ENCODE measurements at regions not wholly inside any gene's neighbourhood (a gene's known extent, or its start where the extent isn't known, plus 50 kb on each side); places are given as distances from the start of the nearest gene placed in this dataset.

DNA sequence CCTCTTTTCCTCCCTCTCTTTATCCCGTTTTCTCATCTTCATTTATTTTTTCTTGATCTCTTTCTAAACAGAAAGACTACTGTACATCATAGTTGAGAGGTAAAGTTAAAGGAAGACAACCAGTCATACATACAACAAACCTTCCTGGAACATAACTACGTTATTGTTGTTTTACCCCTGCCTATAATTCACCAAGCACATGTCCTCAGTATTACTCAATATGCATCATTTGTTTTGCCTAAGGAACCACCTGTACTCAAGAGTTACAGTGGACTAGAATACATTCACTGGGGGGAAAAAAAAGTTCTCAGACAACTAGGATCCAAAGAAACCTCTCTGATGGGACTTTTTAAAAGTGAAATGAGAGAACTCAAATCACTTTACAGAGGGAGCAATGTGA, 344.7 kb upstream of the RBMS3 start:
- no peaks in the 10 kb centered on the region for H3K9me3 ChIP-seq (ENCODE audit: low read depth, low read length)
- H3K4me1 ChIP-seq (ENCODE audit: insufficient read depth, low read length) = peaks cover 11% of the 10 kb centered on the region
- H3K27me3 ChIP-seq (ENCODE audit: insufficient read depth, low read length) = no peaks in the 10 kb centered on the region
- H3K4me3 ChIP-seq (ENCODE audit: low read length) = no peak overlapping the region

DNA sequence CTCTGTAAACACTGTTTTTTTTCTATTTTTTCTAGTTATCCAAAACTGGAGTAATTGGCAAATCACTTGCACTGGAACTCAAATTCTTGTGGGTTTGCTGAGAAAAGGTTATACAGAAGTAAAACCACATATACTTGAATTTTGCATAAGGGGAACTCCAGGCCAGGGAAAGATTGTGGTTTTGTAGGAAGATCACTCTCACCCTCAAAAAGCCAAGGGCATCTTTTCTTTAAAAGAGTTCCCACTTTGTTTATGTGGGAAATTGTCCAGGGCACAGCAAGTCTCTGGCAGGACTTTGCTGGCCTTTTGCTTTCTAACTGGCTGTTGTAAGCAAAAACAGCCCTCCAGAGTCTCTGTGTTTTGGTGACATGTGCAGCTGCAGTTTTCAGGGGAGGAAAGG, 340.3 kb upstream of the RBMS3 start:
- no peaks in the 10 kb centered on the region for H3K9me3 ChIP-seq (ENCODE audit: low read depth, low read length)
- H3K4me1 ChIP-seq (ENCODE audit: insufficient read depth, low read length) = peaks cover 15% of the 10 kb centered on the region
- no peaks in the 10 kb centered on the region for H3K27me3 ChIP-seq (ENCODE audit: insufficient read depth, low read length)
- no peak overlapping the region for H3K4me3 ChIP-seq (ENCODE audit: low read length)

DNA sequence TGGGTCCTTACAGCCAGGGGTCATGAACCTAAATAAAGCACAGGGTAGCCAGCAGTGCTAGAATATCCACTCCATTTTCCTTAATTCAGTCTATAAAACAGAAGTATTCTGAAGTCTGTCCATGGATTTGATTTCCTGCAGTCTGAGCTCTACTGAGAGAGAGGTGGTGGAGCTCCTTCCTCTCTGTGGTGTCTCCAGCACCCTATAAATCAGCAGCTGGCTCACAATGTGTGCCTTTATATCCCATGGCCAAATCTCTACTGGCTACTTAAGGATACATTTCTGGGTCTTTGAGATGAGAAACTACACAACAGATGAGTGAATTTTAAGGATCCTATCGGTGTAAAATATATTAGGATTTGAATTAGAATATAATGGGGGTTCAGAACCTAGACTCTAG, 339.9 kb upstream of the RBMS3 start:
- Histone ChIP-seq H3K4me3 (ENCODE audit: low read length) (no peak overlapping the region), H3K4me1 (ENCODE audit: insufficient read depth, low read length) (peaks cover 15% of the 10 kb centered on the region), H3K27me3 (ENCODE audit: insufficient read depth, low read length) (no peaks in the 10 kb centered on the region), H3K9me3 (ENCODE audit: low read depth, low read length) (no peaks in the 10 kb centered on the region)

DNA sequence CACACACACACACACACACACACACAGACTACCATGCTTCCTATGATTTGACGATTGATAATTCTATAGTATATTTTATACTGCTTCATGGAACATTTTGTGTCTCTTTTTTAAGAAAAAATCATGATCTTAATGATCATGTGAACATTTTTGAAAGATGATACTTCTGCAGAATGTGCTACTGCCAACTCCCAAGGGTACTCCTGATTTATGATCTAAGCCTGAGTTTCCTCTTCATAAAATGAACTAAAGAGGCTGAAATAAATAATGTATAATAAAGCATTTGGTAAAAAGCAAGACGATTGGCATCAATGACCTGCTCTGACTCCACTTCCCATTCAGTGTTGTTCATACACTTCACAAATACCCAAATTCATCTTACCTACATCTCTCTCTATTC, 333.8 kb upstream of the RBMS3 start:
- H3K9me3 ChIP-seq (ENCODE audit: low read depth, low read length) = no peaks in the 10 kb centered on the region
- H3K4me3 ChIP-seq (ENCODE audit: low read length) = no peak overlapping the region
- no peaks in the 10 kb centered on the region for H3K4me1 ChIP-seq (ENCODE audit: insufficient read depth, low read length)
- no peaks in the 10 kb centered on the region for H3K27me3 ChIP-seq (ENCODE audit: insufficient read depth, low read length)

DNA sequence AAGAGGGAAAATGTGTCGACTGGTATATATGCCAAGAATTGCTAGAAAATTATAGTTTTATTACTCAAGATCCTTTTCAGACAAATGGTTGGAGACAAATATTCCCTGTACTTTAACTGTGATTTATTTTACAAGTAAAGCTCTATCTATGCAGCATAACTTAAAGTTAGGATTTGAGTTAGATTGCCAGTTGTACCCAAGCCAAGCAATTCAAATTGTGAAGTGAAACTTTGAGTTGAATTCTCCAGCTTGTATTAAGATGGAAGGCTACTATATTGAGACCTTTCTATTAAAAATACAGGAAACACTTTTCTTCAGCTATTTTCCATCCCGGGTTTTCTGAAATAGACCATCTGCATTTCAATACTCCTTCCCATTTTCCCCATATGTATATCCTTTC, 333.1 kb upstream of the RBMS3 start:
- no peak overlapping the region for H3K4me3 ChIP-seq (ENCODE audit: low read length)
- H3K9me3 ChIP-seq (ENCODE audit: low read depth, low read length) = no peaks in the 10 kb centered on the region
- no peaks in the 10 kb centered on the region for H3K27me3 ChIP-seq (ENCODE audit: insufficient read depth, low read length)
- peaks cover 3% of the 10 kb centered on the region for H3K4me1 ChIP-seq (ENCODE audit: insufficient read depth, low read length)

DNA sequence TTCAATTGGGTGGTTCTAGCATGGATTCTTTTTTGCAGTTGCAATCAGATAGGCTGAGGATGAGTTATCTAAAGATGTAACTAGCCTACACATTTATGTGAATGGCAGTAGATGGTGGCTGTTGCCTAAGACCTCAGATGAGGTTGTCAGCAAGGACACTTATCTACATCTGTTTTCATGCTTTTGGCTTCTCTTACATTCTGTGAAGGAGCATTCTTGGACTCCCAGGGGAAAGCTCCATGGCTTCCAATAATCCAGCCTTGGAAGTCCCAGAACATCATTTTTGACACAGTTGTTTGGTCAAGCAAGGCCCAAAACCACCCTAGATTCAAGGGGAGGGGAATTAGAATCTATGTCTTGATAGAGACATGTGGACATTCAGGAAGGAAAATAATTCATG, 332.2 kb upstream of the RBMS3 start:
- Histone ChIP-seq H3K27me3 (ENCODE audit: insufficient read depth, low read length) (no peaks in the 10 kb centered on the region), H3K4me1 (ENCODE audit: insufficient read depth, low read length) (peaks cover 5% of the 10 kb centered on the region), H3K4me3 (ENCODE audit: low read length) (no peak overlapping the region), H3K9me3 (ENCODE audit: low read depth, low read length) (no peaks in the 10 kb centered on the region)

DNA sequence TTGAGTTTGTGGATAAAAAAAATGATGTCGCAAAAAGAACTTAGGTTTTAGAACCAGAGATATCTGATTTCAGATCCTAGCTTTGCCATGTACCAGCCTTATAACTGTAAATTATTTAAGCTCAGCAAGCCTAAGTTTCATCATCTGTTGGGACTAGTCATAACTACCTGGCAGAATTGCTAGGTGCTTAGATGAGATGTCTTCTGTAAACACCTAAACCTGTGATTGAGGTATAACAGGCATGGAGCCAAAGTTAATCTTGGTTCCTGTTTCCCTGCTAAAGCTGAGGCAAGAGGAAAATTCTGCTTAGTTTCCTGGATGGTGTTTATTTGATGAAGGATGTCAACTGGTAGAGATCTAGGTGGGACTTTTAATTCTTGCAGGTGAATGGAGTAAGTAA, 331.3 kb upstream of the RBMS3 start:
- H3K27me3 ChIP-seq (ENCODE audit: insufficient read depth, low read length) = no peaks in the 10 kb centered on the region
- H3K4me1 ChIP-seq (ENCODE audit: insufficient read depth, low read length) = peaks cover 5% of the 10 kb centered on the region
- H3K9me3 ChIP-seq (ENCODE audit: low read depth, low read length) = no peaks in the 10 kb centered on the region
- no peak overlapping the region for H3K4me3 ChIP-seq (ENCODE audit: low read length)

DNA sequence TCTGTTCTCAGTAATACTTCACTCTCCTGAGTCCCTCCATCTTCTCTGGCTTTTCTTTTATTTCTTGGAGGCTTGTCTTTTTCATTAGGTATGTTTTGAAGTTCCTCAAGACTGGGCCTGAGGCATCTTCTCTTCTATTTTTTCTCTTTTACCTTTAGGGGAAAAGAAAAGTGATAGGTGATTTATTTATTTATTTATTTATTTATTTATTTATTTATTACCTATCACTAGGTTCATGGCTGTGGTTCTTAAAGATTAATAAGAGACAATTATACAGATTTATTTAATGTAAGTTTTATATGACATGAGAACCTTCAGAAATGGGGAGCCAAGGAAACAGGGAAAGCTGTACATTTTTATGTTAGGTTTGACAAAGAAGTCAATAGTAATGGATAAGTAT, 330.3 kb upstream of the RBMS3 start:
- Histone ChIP-seq H3K4me3 (ENCODE audit: low read length) (no peak overlapping the region), H3K27me3 (ENCODE audit: insufficient read depth, low read length) (no peaks in the 10 kb centered on the region), H3K4me1 (ENCODE audit: insufficient read depth, low read length) (peaks cover 5% of the 10 kb centered on the region), H3K9me3 (ENCODE audit: low read depth, low read length) (peaks cover 4% of the 10 kb centered on the region)

DNA sequence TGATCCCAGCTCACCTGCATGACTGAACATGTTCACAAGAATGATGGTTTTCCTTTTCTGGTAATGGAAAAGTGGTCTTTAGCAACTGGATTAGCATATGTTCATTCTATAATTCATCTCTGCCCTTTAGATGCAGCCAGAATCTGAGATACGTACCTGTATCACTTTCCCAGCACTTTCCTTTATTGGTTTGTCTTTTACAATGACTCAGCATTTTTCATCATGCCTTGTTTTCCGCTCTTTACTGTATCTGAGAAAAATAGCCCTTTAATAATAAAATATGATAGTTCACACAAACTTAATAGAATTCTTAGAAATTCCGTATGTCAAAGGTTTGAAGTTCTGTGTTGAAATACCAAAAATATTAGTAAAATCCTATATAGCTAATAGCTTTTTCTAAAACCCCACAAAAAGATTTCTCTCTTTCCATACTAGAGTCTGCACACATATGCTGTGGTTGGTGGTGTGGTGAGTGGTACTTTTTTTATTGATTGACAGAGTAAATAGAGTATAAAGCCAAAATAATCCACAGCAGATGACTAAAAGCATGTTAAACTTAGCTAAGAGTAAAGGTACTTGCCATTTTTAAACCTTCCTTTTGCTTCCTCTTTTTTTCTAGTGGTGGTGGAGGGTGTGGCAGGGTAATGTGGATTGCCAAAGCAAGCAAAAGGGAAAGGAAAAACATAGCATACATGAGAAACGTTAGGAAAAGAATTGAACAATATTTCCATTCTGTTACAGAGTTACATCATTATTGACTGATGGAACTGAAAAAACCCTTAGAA, 328.9 kb upstream of the RBMS3 start:
- Histone ChIP-seq H3K4me3 (ENCODE audit: low read length) (no peak overlapping the region), H3K27me3 (ENCODE audit: insufficient read depth, low read length) (no peaks in the 10 kb centered on the region), H3K4me1 (ENCODE audit: insufficient read depth, low read length) (peaks cover 5% of the 10 kb centered on the region), H3K9me3 (ENCODE audit: low read depth, low read length) (peaks cover 4% of the 10 kb centered on the region)

DNA sequence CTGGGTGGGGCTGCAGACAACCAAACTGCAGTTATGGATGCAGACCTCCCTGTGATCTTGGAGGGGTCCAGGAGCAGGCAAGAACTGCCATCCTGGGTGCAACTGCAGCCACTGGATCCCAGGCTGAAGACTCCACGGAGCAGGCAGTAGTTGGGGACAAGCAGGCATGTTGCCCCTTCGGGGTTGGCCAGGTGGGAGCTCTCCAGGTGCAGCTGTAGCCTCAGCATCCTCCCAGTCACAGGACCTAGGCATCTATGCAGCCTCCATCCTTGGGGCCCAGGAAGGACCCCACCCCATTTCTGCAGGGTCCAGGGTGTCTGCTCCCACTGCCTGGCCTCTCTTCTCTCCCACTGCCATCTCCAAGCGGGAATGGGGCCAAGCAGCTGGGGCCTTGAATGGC, 322.2 kb upstream of the RBMS3 start:
- no peak overlapping the region for H3K4me3 ChIP-seq (ENCODE audit: low read length)
- H3K9me3 ChIP-seq (ENCODE audit: low read depth, low read length) = peaks cover 4% of the 10 kb centered on the region
- no peaks in the 10 kb centered on the region for H3K4me1 ChIP-seq (ENCODE audit: insufficient read depth, low read length)
- no peaks in the 10 kb centered on the region for H3K27me3 ChIP-seq (ENCODE audit: insufficient read depth, low read length)

DNA sequence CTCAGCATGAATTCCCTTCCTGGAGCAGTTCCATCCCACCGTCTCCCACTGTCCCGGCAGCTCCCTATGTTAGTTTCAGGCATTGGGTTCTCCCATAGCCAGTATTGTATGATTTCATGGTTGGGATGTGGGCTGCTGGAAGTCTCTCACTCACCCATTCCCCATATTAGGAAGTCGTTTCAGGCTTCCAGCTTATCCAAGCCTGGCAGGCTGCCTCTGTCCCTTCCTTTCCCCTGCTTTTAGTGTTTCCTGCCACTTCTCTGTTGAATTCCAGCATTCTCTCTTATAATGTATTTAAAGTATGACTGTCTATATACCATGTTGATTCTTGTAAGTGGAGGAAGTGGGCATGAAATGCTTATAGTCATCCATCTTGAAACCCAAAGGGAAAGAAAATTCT, 309.7 kb upstream of the RBMS3 start:
- no peak overlapping the region for H3K4me3 ChIP-seq (ENCODE audit: low read length)
- no peaks in the 10 kb centered on the region for H3K4me1 ChIP-seq (ENCODE audit: insufficient read depth, low read length)
- peaks cover 25% of the 10 kb centered on the region for H3K9me3 ChIP-seq (ENCODE audit: low read depth, low read length)
- no peaks in the 10 kb centered on the region for H3K27me3 ChIP-seq (ENCODE audit: insufficient read depth, low read length)

DNA sequence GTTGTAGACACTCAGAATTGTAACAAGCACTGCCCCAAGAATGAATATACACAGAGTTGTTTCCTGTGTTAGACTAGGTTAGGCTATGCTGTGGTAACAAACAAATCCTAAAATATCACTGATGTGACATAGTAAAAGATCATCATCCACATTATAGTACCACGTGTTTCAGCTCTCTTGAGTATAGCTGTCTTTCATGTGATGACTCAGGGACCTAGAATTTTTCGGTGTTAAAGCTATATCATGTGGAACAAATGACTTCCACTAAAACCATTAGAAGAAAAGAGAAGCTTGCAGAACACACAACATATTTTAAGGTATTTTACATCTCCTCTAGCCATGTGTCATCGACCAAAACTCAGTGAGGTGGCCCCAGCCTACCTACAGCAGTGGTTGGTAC, 307.9 kb upstream of the RBMS3 start:
- peaks cover 17% of the 10 kb centered on the region for H3K9me3 ChIP-seq (ENCODE audit: low read depth, low read length)
- H3K27me3 ChIP-seq (ENCODE audit: insufficient read depth, low read length) = no peaks in the 10 kb centered on the region
- no peaks in the 10 kb centered on the region for H3K4me1 ChIP-seq (ENCODE audit: insufficient read depth, low read length)
- H3K4me3 ChIP-seq (ENCODE audit: low read length) = no peak overlapping the region

DNA sequence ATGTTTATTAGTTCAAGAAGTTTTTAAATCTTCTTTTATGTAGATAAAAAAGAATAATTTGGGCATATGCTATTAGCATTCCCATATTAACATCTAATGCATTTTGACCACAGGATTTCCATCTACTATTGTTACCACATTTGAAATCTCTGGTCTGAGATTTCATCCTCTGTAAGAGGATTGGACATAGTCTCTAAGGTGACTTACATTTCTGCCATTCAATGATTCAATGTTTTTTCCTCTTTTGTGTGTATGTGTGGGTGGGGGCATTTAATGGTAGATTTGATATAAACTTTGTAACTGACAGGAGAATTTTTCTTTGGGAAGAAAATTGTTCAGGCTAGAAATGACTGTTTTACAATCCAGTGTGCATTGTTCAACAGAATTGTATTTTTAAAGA, 307.3 kb upstream of the RBMS3 start:
- Histone ChIP-seq H3K9me3 (ENCODE audit: low read depth, low read length) (peaks cover 12% of the 10 kb centered on the region), H3K4me3 (ENCODE audit: low read length) (no peak overlapping the region), H3K27me3 (ENCODE audit: insufficient read depth, low read length) (no peaks in the 10 kb centered on the region), H3K4me1 (ENCODE audit: insufficient read depth, low read length) (no peaks in the 10 kb centered on the region)

DNA sequence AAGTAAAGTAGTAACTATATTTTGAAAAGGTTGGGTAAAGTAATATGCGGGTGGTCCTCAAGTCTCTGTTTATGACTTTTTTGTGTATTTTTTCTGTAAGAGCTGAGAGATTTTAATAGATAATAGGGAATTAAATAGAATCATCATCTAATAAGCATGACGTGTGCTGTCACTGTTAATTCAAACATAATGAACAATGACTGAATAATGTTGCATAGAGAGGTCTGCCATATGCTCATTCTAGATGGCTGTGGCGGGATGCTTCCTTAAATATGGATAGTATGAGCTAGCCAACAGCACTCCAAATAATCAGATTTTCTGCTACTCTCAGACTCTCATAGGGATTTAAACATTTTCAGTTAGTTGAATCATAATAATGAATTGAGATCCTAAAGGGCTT, 302.8 kb upstream of the RBMS3 start:
- no peak overlapping the region for H3K4me3 ChIP-seq (ENCODE audit: low read length)
- no peaks in the 10 kb centered on the region for H3K27me3 ChIP-seq (ENCODE audit: insufficient read depth, low read length)
- no peaks in the 10 kb centered on the region for H3K4me1 ChIP-seq (ENCODE audit: insufficient read depth, low read length)
- no peaks in the 10 kb centered on the region for H3K9me3 ChIP-seq (ENCODE audit: low read depth, low read length)

DNA sequence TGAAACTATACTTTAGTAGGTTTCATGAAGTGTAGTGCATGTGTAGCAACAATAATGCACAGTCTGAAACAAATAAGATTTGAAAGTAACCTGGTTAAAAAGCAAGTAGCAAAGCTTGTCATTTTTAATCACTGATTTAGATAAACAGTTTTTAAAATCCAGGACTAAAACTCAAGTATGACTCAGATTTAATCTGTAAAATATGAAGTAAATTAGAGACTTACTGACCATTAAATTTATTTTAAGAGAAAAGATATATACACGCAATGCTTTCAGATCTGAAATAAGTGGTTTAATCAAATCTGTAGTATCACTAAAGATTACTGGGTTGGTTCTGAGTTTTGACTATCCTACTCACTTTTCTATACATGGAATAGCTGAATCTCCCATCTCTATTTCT, 300.7 kb upstream of the RBMS3 start:
- Histone ChIP-seq H3K4me1 (ENCODE audit: insufficient read depth, low read length) (no peaks in the 10 kb centered on the region), H3K27me3 (ENCODE audit: insufficient read depth, low read length) (no peaks in the 10 kb centered on the region), H3K9me3 (ENCODE audit: low read depth, low read length) (no peaks in the 10 kb centered on the region), H3K4me3 (ENCODE audit: low read length) (no peak overlapping the region)

DNA sequence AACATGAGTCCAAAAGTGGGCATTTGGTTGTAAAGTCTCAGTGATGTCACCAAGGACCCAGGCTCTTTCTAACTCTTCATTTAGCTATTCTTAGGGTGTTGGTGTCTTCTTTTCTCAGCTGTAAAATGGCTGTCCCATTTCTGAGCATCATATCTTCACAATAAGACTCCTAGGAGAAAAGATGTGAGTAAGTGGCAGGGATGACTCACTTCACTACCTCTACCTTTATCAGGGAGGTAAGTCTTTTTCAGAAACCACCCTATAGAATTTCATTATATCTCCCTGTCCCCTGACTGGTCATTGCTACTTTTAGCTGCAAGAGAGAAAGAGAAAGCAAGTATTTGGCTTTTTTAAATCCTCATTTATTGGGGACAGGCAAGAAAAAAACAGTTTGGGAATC, 300.2 kb upstream of the RBMS3 start:
- no peak overlapping the region for H3K4me3 ChIP-seq (ENCODE audit: low read length)
- no peaks in the 10 kb centered on the region for H3K27me3 ChIP-seq (ENCODE audit: insufficient read depth, low read length)
- H3K9me3 ChIP-seq (ENCODE audit: low read depth, low read length) = no peaks in the 10 kb centered on the region
- no peaks in the 10 kb centered on the region for H3K4me1 ChIP-seq (ENCODE audit: insufficient read depth, low read length)
